GM12891 (cell line): ENCODE measurements at regions not wholly inside any gene's neighbourhood (a gene's known extent, or its start where the extent isn't known, plus 50 kb on each side); places are given as distances from the start of the nearest gene placed in this dataset.

Experiments
- DNase-seq: peaks from one replicate; pipeline ENCODE4 v3.0.0; 2011; ENCODE audit warnings: low spot score; ENCODE audit not compliant: insufficient read length
- FAIRE-seq: peaks from 2 replicates; lab custom pipeline; 2011; peaks lifted over from hg19 to GRCh38; lab: Jason Lieb, UNC
- PAX5 ChIP-seq: IDR thresholded peaks from 2 replicates; pipeline ENCODE4 v1.6.1; 2011; ENCODE audit warnings: low read length, moderate library complexity, mild to moderate bottlenecking; ENCODE audit not compliant: insufficient read depth, severe bottlenecking
- POLR2A ChIP-seq: IDR thresholded peaks from 2 replicates; pipeline ENCODE4 v1.6.1; 2011; ENCODE audit warnings: low read depth, low read length, control low read depth
- POLR2AphosphoS5 ChIP-seq: IDR thresholded peaks from 2 replicates; pipeline ENCODE4 v1.6.1; 2011; ENCODE audit warnings: low read depth, low read length, control low read depth
- POU2F2 ChIP-seq: IDR thresholded peaks from 2 replicates; pipeline ENCODE4 v1.6.1; 2011; ENCODE audit warnings: low read depth, mild to moderate bottlenecking, control low read depth, low read length, moderate library complexity
- SPI1 ChIP-seq: IDR thresholded peaks from 2 replicates; pipeline ENCODE4 v1.6.1; 2011; ENCODE audit warnings: low read depth, low read length, control low read depth
- TAF1 ChIP-seq: IDR thresholded peaks from 2 replicates; pipeline ENCODE4 v1.6.1; 2011; ENCODE audit warnings: low read depth, low read length, control low read depth

DNA sequence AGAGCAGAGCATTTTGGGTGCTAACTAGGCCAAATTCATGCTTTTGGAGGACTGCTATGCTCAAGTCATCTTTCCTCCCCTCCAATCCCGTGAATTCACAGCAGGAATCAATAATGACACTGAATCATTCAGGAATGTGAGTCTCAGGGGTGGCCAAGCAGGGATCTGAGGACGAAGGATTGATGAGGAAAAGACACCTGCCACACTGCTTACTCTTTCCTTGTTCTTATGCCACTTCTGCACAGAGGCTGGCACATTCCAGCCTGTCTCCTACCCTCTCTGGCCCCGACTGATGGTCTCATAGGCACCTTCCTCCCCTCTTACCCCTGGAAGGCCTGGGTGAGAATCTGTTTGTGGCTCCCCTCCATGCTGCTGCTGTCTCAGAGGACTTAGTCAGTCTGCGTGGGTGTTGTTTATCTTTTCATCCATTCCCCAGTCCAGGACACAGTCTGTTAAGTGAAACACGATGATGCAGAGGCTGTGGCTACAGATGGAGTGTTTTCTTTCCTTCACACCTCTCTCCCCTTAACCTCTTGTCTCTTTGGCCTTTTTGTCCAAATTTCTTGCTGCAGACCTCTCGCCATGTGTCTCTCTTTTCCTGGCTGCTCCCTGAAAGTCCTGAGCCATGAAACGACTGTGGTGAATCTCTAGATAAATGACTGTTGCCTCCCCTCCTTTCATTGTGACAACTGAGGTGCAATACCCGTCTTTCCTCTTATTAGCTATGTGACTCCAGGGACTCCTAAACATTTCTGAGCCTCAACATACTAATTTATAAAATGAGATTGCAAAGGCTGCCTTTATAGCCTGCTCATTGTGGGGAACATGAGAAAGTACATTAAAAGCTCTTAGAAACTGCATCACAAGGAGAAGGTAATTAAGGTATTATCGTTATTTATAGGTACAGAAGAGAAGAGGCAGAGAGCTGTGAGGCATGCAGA, 86.9 kb downstream of the RDH14 start:
- TF ChIP-seq POU2F2 (no peak), TAF1 (no peak), POLR2AphosphoS5 (no peak), POLR2A (no peak), PAX5 (no peak), SPI1 (no peak)
- no peak for FAIRE-seq
- DNase-seq: no peak

DNA sequence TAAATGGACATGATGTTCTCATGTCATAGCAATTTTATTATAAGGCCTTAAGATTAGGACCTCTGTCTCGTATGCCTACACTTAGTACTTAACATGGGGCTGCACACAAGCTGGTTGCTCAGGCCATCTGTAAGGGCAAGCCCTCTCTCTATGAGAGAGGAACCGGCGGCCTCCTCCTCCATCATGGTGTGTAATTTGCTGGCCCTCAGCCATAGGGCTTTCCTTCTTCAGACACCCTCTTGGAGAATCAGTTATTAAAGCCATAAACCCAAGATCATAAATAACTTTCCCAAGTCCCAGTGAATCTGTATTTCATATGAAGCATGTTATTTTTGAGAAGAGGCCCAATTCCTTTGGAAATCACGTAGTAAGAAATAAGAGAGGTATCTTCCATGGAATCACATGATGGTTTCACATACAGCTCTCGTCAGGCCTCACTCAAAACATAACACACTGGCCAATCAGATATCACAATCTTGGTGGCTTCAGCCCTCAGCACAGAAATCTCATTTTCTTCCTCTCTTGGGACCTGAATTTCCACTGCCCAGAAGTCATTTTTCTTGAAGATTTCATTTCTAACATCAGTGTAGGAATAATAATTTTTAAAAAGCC, 92.6 kb downstream of the RDH14 start:
- FAIRE-seq: no peak
- TF ChIP-seq POU2F2 (no peak), POLR2AphosphoS5 (no peak), TAF1 (no peak), POLR2A (no peak), PAX5 (no peak)
- no peak for DNase-seq

DNA sequence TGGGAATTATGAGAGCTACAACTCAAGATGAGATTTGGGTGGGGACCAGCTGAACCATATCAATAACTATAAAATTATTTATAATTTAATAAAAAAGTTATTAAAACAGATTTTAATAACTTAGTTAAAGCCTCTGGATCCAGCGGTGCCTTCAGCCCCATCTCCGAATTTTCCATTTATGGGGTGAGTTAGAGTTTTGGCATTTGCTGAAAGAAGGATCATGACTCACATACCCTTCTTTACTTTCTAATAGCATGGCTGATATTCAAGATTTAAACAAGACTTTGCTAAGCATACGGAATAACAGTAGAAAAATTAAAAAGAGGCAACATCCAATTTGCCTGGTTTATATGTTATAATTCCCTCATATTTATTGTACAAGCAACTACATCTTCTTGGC, 94.5 kb downstream of the RDH14 start:
- no peak for DNase-seq
- no peak for TF ChIP-seq POLR2A
- TF ChIP-seq PAX5: no peak
- TF ChIP-seq SPI1: no peak
- TF ChIP-seq TAF1: no peak
- TF ChIP-seq POU2F2: no peak
- FAIRE-seq: no peak

DNA sequence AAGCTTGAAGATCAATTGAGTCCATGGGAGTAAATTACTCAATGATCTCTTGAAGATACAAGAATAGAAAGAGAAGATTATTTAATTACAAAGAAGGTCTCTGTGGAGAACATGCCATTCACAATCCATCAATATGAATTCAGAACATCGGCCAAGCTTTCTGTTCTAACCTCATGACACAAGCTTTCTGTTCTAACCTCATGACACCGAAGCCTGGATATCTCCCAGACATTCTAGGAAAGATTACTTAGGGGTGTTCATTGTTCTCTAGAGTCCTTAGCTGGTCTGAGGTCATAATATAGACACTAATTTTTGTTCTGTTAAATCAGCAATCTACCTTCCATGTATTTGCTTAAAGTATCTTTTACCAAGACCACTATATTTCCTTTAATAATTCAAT, 95.5 kb downstream of the RDH14 start:
- FAIRE-seq: no peak
- TF ChIP-seq POLR2AphosphoS5: no peak
- no peak for TF ChIP-seq SPI1
- no peak for TF ChIP-seq POLR2A
- TF ChIP-seq PAX5: no peak
- no peak for TF ChIP-seq TAF1
- no peak for TF ChIP-seq POU2F2
- no peak for DNase-seq

DNA sequence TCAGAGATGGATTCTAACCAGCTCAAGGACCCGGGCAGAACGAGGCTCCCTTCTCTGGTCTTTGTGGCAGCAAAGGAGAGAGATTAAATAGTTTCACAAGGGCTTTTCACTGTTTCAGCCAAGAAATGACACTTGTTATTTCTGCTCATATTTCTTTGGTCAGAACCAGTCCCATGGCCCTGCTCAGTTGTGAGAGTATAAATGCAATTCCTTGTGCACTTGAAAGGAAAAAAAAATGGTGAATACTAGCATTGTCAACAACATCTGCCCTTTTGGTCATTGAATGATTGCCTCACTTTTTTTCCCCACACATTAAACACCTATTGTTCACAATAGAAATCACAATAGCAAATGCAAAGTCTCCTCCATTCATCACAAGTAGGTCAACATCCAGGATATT, 104.4 kb downstream of the RDH14 start:
- TF ChIP-seq PAX5: no peak
- no peak for TF ChIP-seq SPI1
- no peak for TF ChIP-seq POLR2A
- no peak for TF ChIP-seq POU2F2
- TF ChIP-seq POLR2AphosphoS5: no peak
- TF ChIP-seq TAF1: no peak
- FAIRE-seq (no peak), DNase-seq (no peak)

DNA sequence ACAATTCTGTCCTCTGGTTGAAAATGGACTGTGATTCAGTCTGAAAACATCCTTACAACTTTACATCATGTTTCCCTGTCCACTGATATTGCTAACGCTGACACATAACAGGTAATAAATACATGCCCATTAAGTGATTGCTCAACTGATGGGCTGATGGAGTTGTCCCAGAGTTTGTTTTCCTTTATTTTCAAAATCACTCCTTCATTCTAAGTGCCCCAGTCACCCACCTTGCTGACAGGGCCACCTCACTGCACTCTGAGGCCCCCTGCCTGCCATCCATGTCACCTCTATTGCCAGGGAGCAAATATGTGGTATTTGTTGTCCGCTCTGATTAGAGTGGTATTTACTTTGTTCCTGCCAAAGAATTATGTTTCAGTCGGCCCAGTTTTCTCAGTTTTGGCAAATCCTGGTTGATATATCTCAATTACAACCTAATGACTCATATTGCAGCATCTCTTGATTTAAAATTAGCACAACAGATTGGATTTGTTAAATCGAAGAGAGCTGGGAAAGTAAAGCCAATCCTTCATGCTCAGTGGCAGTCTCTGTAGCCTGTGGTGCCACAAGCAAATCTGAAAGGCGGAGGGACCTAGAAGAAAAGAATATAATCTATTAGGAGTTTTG, 105.1 kb downstream of the RDH14 start:
- no peak for TF ChIP-seq POLR2AphosphoS5
- TF ChIP-seq TAF1: no peak
- TF ChIP-seq POLR2A: no peak
- TF ChIP-seq SPI1: no peak
- no peak for TF ChIP-seq POU2F2
- no peak for TF ChIP-seq PAX5
- FAIRE-seq: no peak
- DNase-seq: no peak

DNA sequence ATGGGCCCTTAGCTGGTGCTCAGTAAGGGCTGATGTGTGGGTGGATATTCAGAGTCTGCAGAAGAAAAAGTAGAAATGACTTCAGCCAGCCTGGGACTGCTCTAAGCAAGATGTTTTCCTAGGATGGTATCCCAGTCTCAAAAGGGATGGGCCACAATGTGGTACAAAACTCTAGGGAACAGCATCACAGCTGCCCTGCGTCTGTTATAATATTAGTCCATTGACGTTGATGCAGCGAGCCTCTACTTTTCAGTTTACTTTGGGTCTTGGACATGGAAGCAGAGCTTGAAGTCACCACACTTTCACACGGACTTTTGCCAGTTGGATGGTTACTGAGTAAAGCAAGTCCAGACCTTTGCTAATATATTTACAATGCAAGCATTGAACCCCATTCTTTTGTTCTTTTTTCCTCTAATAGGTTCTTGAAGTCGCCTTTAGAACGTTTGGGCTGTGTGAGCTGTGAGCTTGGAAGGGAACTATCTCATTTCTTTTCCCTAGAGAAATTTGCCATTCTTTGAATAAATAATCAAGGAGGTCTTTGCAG, 105.7 kb downstream of the RDH14 start:
- TF ChIP-seq TAF1: no peak
- no peak for TF ChIP-seq PAX5
- TF ChIP-seq SPI1: no peak
- TF ChIP-seq POLR2A: no peak
- no peak for TF ChIP-seq POU2F2
- no peak for TF ChIP-seq POLR2AphosphoS5
- DNase-seq (no peak), FAIRE-seq (no peak)

DNA sequence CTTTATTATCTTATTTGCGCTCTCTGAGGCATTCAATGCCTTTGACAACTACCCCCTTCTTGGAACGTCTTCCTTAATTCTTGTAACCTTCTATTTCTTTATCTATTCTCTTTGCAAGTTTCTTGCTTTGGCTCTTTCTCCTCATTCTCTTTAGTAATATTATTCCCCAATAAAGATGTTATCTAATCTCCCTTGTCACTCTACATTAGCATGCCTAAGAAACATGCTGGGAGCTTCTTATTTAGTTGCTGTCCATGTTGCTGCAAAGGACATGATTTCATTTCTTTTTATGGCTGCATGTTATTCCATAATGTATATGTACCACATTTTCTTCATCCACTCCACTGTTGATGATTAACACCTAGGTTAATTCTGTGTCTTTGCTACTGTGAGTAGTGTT, 113.7 kb downstream of the RDH14 start:
- TF ChIP-seq PAX5 (no peak), SPI1 (no peak), POU2F2 (no peak), TAF1 (no peak), POLR2A (no peak), POLR2AphosphoS5 (no peak)
- DNase-seq (no peak), FAIRE-seq (no peak)

DNA sequence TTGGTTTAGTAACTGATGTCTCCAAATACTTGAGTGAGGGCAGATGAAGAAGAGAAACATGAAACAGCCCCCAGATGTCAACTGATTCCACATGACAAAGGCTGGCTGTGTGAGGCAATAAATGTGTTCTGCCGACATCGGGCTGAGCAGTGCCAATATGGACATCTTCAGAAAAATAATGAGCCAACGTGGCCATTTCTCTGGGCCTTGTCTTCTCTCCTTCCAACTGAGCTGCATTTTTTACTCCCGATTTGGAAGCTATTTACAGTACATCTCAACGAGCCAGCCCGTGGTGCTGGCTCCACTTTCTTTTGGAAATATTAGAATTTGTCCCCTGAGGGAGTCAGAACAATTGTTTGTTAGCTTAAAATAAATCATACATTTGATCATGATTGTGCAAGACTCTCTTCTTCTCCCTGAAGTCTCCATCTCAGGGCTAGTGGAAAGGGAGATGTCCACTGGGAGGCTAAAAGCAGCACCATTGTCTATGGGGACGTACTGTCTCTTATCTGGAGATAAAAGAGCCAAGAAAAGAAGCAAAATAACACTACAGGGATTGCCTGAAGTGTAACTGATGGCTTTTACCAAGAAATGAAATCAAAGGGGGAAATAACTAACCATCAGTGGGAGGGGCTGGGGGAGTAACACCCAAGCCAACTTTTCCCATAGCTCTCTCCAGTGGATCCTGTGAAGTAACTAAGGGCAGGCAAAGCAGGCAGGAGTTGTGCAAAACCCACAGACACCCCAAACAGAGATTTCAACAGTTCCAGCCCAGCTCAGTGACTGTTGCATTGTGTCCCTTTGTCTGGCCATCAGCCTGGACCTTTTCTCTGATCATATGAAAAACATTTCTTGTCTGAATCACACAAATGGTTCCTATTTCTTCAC, 114.8 kb downstream of the RDH14 start:
- TF ChIP-seq POLR2A (no peak), PAX5 (no peak), TAF1 (no peak), POU2F2 (no peak), SPI1 (no peak), POLR2AphosphoS5 (no peak)
- FAIRE-seq (no peak), DNase-seq (no peak)

DNA sequence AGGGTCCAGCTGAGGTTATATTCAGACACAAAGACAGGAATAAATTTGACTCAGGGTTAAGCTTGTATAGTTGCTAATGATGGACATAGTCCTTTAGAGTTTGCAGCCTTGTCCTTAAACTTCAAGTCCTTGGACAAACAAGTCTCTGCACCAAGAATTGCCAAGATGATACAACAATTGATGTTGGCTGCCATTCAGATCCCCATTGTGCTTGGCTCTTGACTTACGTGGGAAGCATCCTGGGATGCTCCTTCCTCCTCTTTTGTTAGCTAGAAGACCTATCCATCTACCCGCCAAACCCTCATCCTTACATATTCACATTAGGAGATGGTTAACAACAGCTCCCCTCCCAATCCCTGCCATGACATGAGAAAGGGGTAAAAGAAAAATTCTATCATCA, 115.6 kb downstream of the RDH14 start:
- no peak for TF ChIP-seq POLR2AphosphoS5
- TF ChIP-seq TAF1: no peak
- TF ChIP-seq PAX5: no peak
- no peak for TF ChIP-seq POLR2A
- DNase-seq (no peak), FAIRE-seq (no peak)
